IMR-90 (cell line): ENCODE measurements at regions not wholly inside any gene's neighbourhood (a gene's known extent, or its start where the extent isn't known, plus 50 kb on each side); places are given as distances from the start of the nearest gene placed in this dataset.

ENCODE experiments used
- ATAC-seq: fragments of 200-7000 bp; cut with Tn5 transposase; 2 replicates; pipeline ENCODE4 v1.9.1; 2020; ENCODE audit warnings: low read depth, mild to moderate bottlenecking, moderate library complexity
- BruUV-seq: library from RNA; stranded (reverse); fragments of 400-500 nt; replicated peaks from 2 replicates; lab custom pipeline; 2021; lab: Mats Ljungman, UMichigan
- CTCF ChIA-PET: fragments of 300-600 bp; formaldehyde crosslinking; extraction: SDS; loops from one replicate; lab custom pipeline; 2021; ENCODE audit warnings: antibody characterized with exemption; lab: Yijun Ruan, JAX
- POLR2A ChIA-PET: fragments of 300-600 bp; sonication (Branson Sonifier 250); formaldehyde crosslinking; loops from one replicate; lab custom pipeline; 2022; ENCODE audit warnings: antibody characterized with exemption; ENCODE audit not compliant: unreplicated experiment; lab: Charles Lee
- DNase-seq: peaks from one replicate; pipeline ENCODE4 v3.0.0; 2013
- H2AFZ ChIP-seq: replicated peaks from 2 replicates; pipeline ENCODE3; 2013; ENCODE audit warnings: low read length, mild to moderate bottlenecking; ENCODE audit not compliant: poor library complexity
- H2AK5ac ChIP-seq: 2 replicates; pipeline ENCODE4 v1.6.1; 2013; ENCODE audit warnings: low read depth, low read length, inconsistent platforms
- H2AK9ac ChIP-seq: replicated peaks from 2 replicates; pipeline ENCODE3; 2013; ENCODE audit warnings: mild to moderate bottlenecking, low read depth, low read length, moderate library complexity; ENCODE audit not compliant: poor library complexity
- H2BK120ac ChIP-seq: 2 replicates; pipeline ENCODE4 v1.6.1; 2013; ENCODE audit warnings: low read depth, low read length, inconsistent platforms
- H2BK15ac ChIP-seq: 3 replicates; pipeline ENCODE4 v1.6.1; 2013; ENCODE audit warnings: low read depth, low read length, inconsistent platforms
- H2BK20ac ChIP-seq: 2 replicates; pipeline ENCODE4 v1.6.1; 2013; ENCODE audit warnings: low read depth, mild to moderate bottlenecking, inconsistent platforms, low read length, moderate library complexity
- H2BK5ac ChIP-seq: 2 replicates; pipeline ENCODE4 v1.6.1; 2013; ENCODE audit warnings: mild to moderate bottlenecking, low read depth, low read length, inconsistent platforms; ENCODE audit not compliant: poor library complexity, severe bottlenecking
- H3K14ac ChIP-seq: replicated peaks from 2 replicates; pipeline ENCODE4 v1.6.1; 2013; ENCODE audit warnings: low read depth, low read length, inconsistent platforms
- H3K18ac ChIP-seq: 2 replicates; pipeline ENCODE4 v1.6.1; 2013; ENCODE audit warnings: low read depth, low read length, control low read depth
- H3K23ac ChIP-seq: 2 replicates; pipeline ENCODE4 v1.6.1; 2013; ENCODE audit warnings: low read depth, low read length, inconsistent platforms
- H3K27ac ChIP-seq: 2 replicates; pipeline ENCODE4 v1.5.1; 2013; ENCODE audit warnings: mild to moderate bottlenecking, control low read depth, low read length; ENCODE audit not compliant: insufficient read depth
- H3K27me3 ChIP-seq: 2 replicates; pipeline ENCODE4 v1.6.1; 2013; ENCODE audit warnings: low read length; ENCODE audit not compliant: control insufficient read depth, insufficient read depth
- H3K36me3 ChIP-seq: 2 replicates; pipeline ENCODE4 v1.6.1; 2013; ENCODE audit warnings: low read length, mixed read lengths; ENCODE audit not compliant: control insufficient read depth, insufficient read depth
- H3K4ac ChIP-seq: 2 replicates; pipeline ENCODE4 v1.6.1; 2013; ENCODE audit warnings: low read depth, low read length, inconsistent platforms
- H3K4me1 ChIP-seq: 2 replicates; pipeline ENCODE4 v1.6.1; 2013; ENCODE audit warnings: low read length, mixed read lengths; ENCODE audit not compliant: control insufficient read depth, insufficient read depth
- H3K4me2 ChIP-seq: 2 replicates; pipeline ENCODE4 v1.6.1; 2013; ENCODE audit warnings: low read depth, mild to moderate bottlenecking, control low read depth, low read length, moderate library complexity
- H3K4me3 ChIP-seq: 2 replicates; pipeline ENCODE4 v1.5.1; 2013; ENCODE audit warnings: low read depth, mild to moderate bottlenecking, control low read depth, low read length, moderate library complexity; ENCODE audit not compliant: insufficient read depth
- H3K56ac ChIP-seq: 2 replicates; pipeline ENCODE4 v1.6.1; 2013; ENCODE audit warnings: low read length, inconsistent platforms; ENCODE audit not compliant: insufficient read depth; ENCODE audit errors: extremely low read depth
- H3K79me1 ChIP-seq, 2 experiments: 2 replicates each; pipeline ENCODE4 v1.6.1; 2013; ENCODE audit warnings: low read length in 2 of 2, inconsistent platforms in 1 of 2, low read depth in 1 of 2
- H3K9ac ChIP-seq: 2 replicates; pipeline ENCODE4 v1.6.1; 2013; ENCODE audit warnings: low read depth, low read length, control low read depth
- H3K9me1 ChIP-seq: 2 replicates; pipeline ENCODE4 v1.6.1; 2013; ENCODE audit warnings: low read length, inconsistent platforms; ENCODE audit not compliant: insufficient read depth
- H3K9me3 ChIP-seq: 2 replicates; pipeline ENCODE4 v1.6.1; 2013; ENCODE audit warnings: low read length; ENCODE audit not compliant: control insufficient read depth, insufficient read depth
- H4K20me1 ChIP-seq: 2 replicates; pipeline ENCODE4 v1.6.1; 2013; ENCODE audit warnings: low read length, inconsistent platforms; ENCODE audit not compliant: insufficient read depth
- H4K5ac ChIP-seq: 2 replicates; pipeline ENCODE4 v1.6.1; 2013; ENCODE audit warnings: mild to moderate bottlenecking, low read depth, low read length, control low read depth
- H4K8ac ChIP-seq, 2 experiments: 2 replicates each; pipeline ENCODE4 v1.6.1; 2013; ENCODE audit warnings: low read depth in 2 of 2, low read length in 2 of 2, control low read depth in 1 of 2, inconsistent platforms in 1 of 2
- H4K91ac ChIP-seq: 2 replicates; pipeline ENCODE4 v1.6.1; 2013; ENCODE audit warnings: low read depth, low read length, inconsistent platforms; ENCODE audit not compliant: insufficient read depth
- BHLHE40 ChIP-seq: fragments of 150-350 bp; IDR thresholded peaks from 2 replicates; pipeline ENCODE4 v1.6.1; 2016; ENCODE audit warnings: mild to moderate bottlenecking, low read depth, low read length
- CEBPB ChIP-seq: IDR thresholded peaks from 2 replicates; pipeline ENCODE4 v1.6.1; 2012; ENCODE audit warnings: low read depth, low read length, improper control_type of control experiment
- CHD1 ChIP-seq: IDR thresholded peaks from 2 replicates; pipeline ENCODE4 v1.6.1; 2012; ENCODE audit warnings: low read depth, low read length, improper control_type of control experiment
- FOS ChIP-seq: fragments of 150-350 bp; IDR thresholded peaks from 2 replicates; pipeline ENCODE4 v1.6.1; 2016; ENCODE audit warnings: low read depth, low read length
- MAFK ChIP-seq: IDR thresholded peaks from 2 replicates; pipeline ENCODE4 v1.6.1; 2012; ENCODE audit warnings: low read depth, low read length, improper control_type of control experiment
- MAZ ChIP-seq: IDR thresholded peaks from 2 replicates; pipeline ENCODE4 v1.6.1; 2012; ENCODE audit warnings: low read depth, mild to moderate bottlenecking, low read length, improper control_type of control experiment, moderate library complexity, borderline replicate concordance
- MXI1 ChIP-seq: IDR thresholded peaks from 2 replicates; pipeline ENCODE4 v1.6.1; 2012; ENCODE audit warnings: low read depth, mild to moderate bottlenecking, low read length, moderate library complexity, borderline replicate concordance
- NFE2L2 ChIP-seq: fragments of 150-350 bp; IDR thresholded peaks from 2 replicates; pipeline ENCODE4 v1.6.1; 2016; ENCODE audit warnings: low read depth, mild to moderate bottlenecking, low read length
- POLR2A ChIP-seq: IDR thresholded peaks from 2 replicates; pipeline ENCODE4 v1.6.1; 2012; ENCODE audit warnings: mild to moderate bottlenecking, low read depth, low read length
- RAD21 ChIP-seq: IDR thresholded peaks from 2 replicates; pipeline ENCODE4 v1.6.1; 2012; ENCODE audit warnings: low read length, improper control_type of control experiment
- RCOR1 ChIP-seq: IDR thresholded peaks from 2 replicates; pipeline ENCODE4 v1.6.1; 2012; ENCODE audit warnings: mild to moderate bottlenecking, low read length, improper control_type of control experiment; ENCODE audit not compliant: insufficient replicate concordance
- RFX5 ChIP-seq: IDR thresholded peaks from 2 replicates; pipeline ENCODE4 v1.8.0; 2012; ENCODE audit warnings: low read depth, mild to moderate bottlenecking, low read length, moderate library complexity
- WGBS, 2 experiments: methylation state at CpG; one replicate each; pipeline versions ENCODE4 v1.1.5 to v1.1.7; 2013; ENCODE audit warnings: missing lambda C conversion rate in 2 of 2; ENCODE audit not compliant: insufficient read length in 1 of 2; ENCODE audit errors: extremely low coverage in 2 of 2; 5-methylcytosine and 5-hydroxymethylcytosine counted together
- dilution Hi-C: fragments of 300-500 bp; cut with HindIII; formaldehyde crosslinking; loops from one replicate; pipeline ENCODE4 v1.14.3; 2018; ENCODE audit warnings: low sequenced_read_pairs; ENCODE audit not compliant: unreplicated experiment
- in situ Hi-C: fragments of 300-500 bp; cut with MboI; formaldehyde crosslinking; loops from 3 replicates; pipeline ENCODE4 v1.14.3; 2019; ENCODE audit warnings: low sequenced_read_pairs, inconsistent platforms, mixed read lengths
- intact Hi-C: fragments of 100-400 bp; cut with micrococcal nuclease; formaldehyde crosslinking; loops from 2 replicates; pipeline ENCODE4 v1.10.0; 2022
- TF ChIP-seq, protein P1 (sequence below): fragments of 150-350 bp; IDR thresholded peaks from 2 replicates; pipeline ENCODE4 v1.6.1; 2016; ENCODE audit warnings: low read depth, mild to moderate bottlenecking, low read length, moderate library complexity, borderline replicate concordance
- TF ChIP-seq, protein P2 (sequence below): fragments of 150-350 bp; IDR thresholded peaks from 2 replicates; pipeline ENCODE4 v1.6.1; 2017; ENCODE audit warnings: mild to moderate bottlenecking, antibody characterized with exemption, low read length, low read depth
- TF ChIP-seq, protein P3 (sequence below): conservative IDR thresholded peaks from 2 replicates; pipeline ENCODE4 v1.5.1; 2012; ENCODE audit warnings: mild to moderate bottlenecking, low read depth, low read length, improper control_type of control experiment

- H3K56ac ChIP-seq: no peak overlapping the region
- H3K9me3 ChIP-seq: no peaks in the 10 kb centered on the region
- H4K8ac ChIP-seq: no peak overlapping the region
- no peak overlapping the region; the same call in 2 of the 3 replicates for H2BK15ac ChIP-seq
- no peak overlapping the region for H3K27ac ChIP-seq
- H3K4ac ChIP-seq: peak overlapping the region; percentile 39; the same call in 1 of the 2 replicates
- H3K9me1 ChIP-seq: peaks cover 2% of the 10 kb centered on the region; the same call in 1 of the 2 replicates
- H3K23ac ChIP-seq: no peak overlapping the region
- TF ChIP-seq MXI1: no peak
- no peak for TF ChIP-seq FOS
- TF ChIP-seq, protein P1, sequence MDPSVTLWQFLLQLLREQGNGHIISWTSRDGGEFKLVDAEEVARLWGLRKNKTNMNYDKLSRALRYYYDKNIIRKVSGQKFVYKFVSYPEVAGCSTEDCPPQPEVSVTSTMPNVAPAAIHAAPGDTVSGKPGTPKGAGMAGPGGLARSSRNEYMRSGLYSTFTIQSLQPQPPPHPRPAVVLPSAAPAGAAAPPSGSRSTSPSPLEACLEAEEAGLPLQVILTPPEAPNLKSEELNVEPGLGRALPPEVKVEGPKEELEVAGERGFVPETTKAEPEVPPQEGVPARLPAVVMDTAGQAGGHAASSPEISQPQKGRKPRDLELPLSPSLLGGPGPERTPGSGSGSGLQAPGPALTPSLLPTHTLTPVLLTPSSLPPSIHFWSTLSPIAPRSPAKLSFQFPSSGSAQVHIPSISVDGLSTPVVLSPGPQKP: no peak
- no peak for TF ChIP-seq BHLHE40
- no peak for TF ChIP-seq RFX5
- TF ChIP-seq CHD1: no peak
- no peak for TF ChIP-seq NFE2L2
- TF ChIP-seq, protein P2, sequence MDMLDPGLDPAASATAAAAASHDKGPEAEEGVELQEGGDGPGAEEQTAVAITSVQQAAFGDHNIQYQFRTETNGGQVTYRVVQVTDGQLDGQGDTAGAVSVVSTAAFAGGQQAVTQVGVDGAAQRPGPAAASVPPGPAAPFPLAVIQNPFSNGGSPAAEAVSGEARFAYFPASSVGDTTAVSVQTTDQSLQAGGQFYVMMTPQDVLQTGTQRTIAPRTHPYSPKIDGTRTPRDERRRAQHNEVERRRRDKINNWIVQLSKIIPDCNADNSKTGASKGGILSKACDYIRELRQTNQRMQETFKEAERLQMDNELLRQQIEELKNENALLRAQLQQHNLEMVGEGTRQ: no peak
- TF ChIP-seq MAFK: no peak
- no peak for TF ChIP-seq RCOR1
- no peak for TF ChIP-seq MAZ
- TF ChIP-seq POLR2A: no peak
- no peak for TF ChIP-seq RAD21
- TF ChIP-seq, protein P3, sequence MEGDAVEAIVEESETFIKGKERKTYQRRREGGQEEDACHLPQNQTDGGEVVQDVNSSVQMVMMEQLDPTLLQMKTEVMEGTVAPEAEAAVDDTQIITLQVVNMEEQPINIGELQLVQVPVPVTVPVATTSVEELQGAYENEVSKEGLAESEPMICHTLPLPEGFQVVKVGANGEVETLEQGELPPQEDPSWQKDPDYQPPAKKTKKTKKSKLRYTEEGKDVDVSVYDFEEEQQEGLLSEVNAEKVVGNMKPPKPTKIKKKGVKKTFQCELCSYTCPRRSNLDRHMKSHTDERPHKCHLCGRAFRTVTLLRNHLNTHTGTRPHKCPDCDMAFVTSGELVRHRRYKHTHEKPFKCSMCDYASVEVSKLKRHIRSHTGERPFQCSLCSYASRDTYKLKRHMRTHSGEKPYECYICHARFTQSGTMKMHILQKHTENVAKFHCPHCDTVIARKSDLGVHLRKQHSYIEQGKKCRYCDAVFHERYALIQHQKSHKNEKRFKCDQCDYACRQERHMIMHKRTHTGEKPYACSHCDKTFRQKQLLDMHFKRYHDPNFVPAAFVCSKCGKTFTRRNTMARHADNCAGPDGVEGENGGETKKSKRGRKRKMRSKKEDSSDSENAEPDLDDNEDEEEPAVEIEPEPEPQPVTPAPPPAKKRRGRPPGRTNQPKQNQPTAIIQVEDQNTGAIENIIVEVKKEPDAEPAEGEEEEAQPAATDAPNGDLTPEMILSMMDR: no peak
- no peak for TF ChIP-seq CEBPB
- CTCF ChIA-PET: no interaction called here
- 0 out of 2 replicates have a peak overlapping the region, but pooled peaks have one; percentile 3 for H2BK120ac ChIP-seq
- ATAC-seq (no peak), DNase-seq (no peak)
- H3K18ac ChIP-seq: 0 out of 2 replicates have a peak overlapping the region, but pooled peaks have one; percentile 2
- no peak overlapping the region for H2BK5ac ChIP-seq
- H2AK9ac ChIP-seq: no peak overlapping the region
- H3K4me2 ChIP-seq: no peak overlapping the region
- 0 out of 2 replicates have a peak overlapping the region, but pooled peaks have one; percentile 5 for H2BK20ac ChIP-seq
- POLR2A ChIA-PET: no interaction called here
- H3K14ac ChIP-seq: no peak overlapping the region; the same call in 1 of the 2 replicates
- H2AK5ac ChIP-seq: no peak overlapping the region
- no peaks in the 10 kb centered on the region for H4K20me1 ChIP-seq
- in situ Hi-C loops: no loop called here
- BruUV-seq: no TSS peak
- no peak overlapping the region for H3K9ac ChIP-seq
- no peaks in the 10 kb centered on the region for H3K79me1 ChIP-seq
- H4K5ac ChIP-seq: no peak overlapping the region
- intact Hi-C loops: no loop called here
- no peaks in the 10 kb centered on the region for H3K36me3 ChIP-seq
- no peak overlapping the region; the same call in 1 of the 2 replicates for H4K91ac ChIP-seq
- dilution Hi-C loops: no loop called here
- H3K27me3 ChIP-seq: no peaks in the 10 kb centered on the region
- no peak overlapping the region for H2AFZ ChIP-seq
- 50% methylated on average over 1 of the region's 1 CpG; no CpG with 5 or more reads in 1 of the 2 experiments for WGBS, 2 experiments
- H3K4me3 ChIP-seq: no peak overlapping the region
- H3K4me1 ChIP-seq: peaks cover 9% of the 10 kb centered on the region
Measured at GRCh38 chr7:22635349-22635748, 91.7 kb upstream of the IL6 start.
